Fibroblast of peridontal ligament (primary cell): ENCODE measurements at regions not wholly inside any gene's neighbourhood (a gene's known extent, or its start where the extent isn't known, plus 50 kb on each side); places are given as distances from the start of the nearest gene placed in this dataset.
"Not testable (repeated sequence)": the region's sequence is repeated elsewhere in the genome, so short reads cannot be mapped to it uniquely, and the experiment has no call there.

Source experiments
- DNase-seq: peaks from one replicate; pipeline ENCODE4 v3.0.0-alpha.2; 2010; ENCODE audit errors: extremely low read depth

DNA sequence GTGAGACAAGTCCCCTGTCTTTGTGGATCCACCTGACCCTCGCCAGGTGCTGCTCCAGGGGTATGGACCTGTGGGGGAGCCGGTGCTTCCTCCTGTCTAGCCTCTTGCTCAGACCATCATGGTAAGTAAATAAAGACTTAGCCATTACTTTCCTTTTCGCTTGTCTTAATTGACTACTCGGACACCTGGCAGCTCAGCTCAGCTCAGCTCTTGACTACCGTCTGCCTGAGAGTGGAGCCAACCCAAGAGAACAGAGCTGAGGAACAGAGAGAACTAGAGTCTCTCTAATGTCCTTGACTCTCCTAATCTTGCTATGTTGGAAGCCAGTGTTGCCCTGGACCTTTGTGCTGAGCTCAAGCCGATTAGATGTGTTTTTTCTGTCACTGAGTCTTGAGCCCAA, 170.3 kb upstream of the CXCR4 start:
- no peak for DNase-seq

- DNase-seq, result no peak
Observed at GRCh38 chr2:136286423-136286822, 168.5 kb upstream of the CXCR4 start.

DNA sequence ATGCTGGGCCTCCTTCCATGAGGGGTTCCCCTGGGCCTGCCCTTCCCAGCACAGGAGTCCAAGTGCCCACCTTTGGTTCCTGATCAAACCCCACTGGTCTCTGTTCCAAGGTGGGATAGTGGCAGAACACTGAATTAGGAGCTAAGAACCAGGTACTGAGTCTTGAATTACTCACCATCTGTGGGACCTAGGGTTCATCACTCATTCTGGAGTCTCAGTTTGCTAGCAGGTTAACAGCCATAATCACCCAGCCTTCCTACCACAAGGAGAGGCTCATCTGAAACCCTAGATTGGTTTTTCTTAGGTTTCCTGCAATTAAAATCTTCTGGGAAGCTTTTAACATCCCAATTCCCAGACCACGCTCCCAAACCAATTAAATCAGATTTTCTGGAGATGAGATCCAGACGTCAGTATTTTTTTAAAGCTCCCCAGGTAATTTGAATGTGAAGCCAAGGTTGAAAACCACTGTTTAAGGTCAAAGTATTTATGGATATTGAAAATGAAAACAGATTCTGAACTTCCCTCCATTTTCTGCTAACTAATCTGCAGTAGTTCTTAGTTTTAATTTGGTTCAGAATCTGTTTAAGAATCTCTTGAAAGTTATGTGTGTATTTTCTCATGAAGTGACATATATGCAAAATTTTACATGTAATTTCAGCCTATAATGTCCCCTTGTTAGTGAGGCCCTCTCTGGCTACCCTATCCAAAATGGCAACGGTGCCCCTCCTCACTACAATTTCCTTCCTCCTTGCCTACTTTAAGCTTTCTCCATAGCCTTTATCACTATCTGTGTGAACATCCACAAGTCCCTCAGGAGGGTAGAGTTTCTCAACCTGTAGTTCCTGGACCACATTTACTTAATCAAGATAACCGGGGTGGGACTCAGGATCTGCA, 166.5 kb upstream of the CXCR4 start:
- no peak for DNase-seq

DNA sequence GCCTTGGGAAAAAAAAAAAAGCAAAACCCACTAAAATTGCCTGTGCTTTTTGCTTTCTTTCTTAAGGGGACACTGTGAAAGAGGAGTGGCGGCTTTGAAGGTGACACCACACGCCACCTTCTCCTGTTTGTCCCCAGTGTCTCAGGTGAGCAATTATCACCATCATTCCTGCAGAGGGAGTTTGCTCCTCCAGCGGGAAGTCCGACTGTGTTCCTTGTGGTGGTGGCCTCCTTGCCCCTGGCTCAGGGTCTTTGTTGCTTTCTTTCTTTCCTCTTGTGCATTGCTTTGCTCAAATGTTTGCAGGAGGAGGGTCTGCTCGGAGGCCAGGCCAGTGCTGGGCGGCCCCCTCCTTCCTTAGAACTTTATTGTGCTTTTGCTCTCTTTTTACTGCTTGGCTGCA, 164.3 kb upstream of the CXCR4 start:
- no peak for DNase-seq

DNA sequence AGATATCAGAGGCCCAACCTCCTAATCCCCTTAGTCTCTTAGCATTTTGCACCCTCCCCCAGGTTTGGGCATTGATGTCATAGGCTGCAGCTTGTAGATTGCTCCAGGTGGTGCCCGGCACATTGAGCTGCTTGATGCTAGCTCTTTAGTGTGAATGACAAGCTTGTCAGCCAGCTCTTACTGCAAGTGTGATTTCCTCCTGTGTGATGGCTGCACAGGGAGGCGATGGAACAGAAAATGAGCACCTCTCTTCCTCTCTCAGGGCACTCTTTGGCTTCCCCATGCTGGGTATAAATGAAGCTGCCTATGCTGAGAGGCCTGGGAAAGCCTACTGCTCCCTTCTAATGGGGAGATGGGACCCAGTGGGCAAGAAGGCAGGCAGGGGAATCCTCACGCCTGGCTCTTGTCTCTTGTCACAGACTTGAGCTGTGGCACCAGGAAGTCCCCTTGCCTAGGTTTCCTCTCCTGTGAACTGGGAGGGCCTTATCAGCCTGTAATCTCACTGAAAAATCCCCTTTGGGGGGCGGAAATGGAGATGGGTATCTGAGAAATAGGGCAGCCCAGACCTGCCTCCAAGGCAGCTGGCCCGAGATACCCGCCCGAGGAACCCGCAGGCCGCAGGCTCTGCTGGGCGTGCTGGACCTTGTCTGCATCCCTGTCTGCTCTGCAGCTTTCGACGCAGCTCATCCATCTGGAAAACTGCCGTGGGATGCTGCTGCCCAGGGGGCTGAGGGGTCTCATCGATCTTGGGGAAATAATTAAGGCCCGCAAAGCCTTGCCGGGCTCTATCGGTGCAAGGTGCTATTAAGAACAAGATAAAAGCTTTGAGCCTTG, 163.5 kb upstream of the CXCR4 start:
- DNase-seq, result no peak

GRCh38 chr2:136266346-136266745, 148.4 kb upstream of the CXCR4 start:
- not testable (repeated sequence) for DNase-seq

DNA sequence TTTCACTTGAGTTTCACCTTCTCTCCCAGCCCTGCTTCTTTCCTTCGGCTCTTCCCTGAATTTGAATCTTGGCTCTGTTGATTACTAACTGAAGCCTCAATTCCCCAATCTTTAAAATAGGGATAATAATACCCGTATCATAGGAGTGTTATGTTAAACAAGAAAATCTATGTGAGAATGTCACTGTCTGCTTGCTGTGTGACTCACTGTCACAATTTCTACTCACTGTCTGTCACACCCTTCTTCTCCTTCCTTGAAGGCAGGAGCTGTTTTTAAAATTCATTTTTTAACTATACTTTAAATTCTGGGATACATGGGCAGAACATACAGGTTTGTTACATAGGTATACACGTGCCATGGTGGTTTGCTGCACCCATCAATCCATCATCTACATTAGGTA, 141.6 kb upstream of the CXCR4 start:
- DNase-seq, result no peak

- no peak for DNase-seq
Observed at GRCh38 chr2:136257893-136258292, 139.9 kb upstream of the CXCR4 start.

DNA sequence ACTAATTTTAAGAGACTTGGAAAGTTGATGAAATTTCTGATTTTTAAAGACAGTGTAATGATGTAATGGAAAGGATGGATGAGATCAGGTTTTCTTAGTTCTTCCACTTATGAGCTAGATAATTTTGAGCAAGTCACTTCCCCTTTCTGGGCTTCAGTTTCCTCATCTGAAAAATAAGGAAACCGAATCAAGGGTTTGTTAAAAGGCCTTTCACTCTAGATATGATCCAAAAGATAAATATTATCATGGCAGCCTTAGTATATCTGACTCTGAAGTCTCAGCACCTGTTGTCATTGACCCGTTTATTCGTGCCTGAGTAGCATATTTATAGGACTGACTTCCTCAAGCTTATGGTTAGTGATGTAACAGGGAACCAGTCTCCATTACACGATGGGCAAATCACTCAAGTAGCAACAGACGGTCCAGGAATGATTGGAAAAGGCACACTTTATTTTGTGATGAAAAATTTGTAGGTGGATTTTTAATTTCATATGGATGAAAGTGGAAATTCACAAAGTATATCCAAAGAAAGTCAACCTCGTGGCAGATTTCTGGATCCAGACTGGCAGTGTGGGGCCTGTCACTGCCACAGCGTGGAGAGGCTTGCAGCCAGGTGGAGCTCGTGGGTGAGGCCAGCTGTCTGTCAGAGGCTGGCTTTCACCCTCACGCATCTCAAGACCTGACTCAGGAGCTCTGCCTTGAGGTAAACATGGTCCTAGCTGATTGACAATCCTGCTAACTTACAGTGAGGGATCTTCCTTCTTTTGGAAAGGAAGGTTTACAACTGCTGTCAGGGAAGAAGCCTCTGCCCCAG, 137.9 kb upstream of the CXCR4 start:
- DNase-seq, result no peak

DNA sequence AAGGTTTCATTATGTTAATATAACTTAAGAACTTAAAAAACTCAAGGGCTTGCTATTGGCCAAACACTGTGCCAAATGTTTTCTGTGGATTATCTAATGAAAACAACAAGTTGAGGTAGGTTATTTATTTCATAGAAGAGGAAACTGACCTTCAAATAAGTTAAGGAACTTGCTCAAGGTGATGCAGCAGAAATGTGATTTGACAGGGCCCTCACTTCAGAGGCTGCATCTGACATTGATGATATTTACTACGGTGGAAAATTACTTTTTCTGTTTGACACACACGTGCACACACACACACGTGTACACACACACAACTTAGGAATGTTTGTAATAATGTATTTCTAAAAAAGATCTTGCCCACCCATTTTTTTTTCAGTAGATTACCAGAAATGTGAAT, 137.2 kb upstream of the CXCR4 start:
- no peak for DNase-seq

DNA sequence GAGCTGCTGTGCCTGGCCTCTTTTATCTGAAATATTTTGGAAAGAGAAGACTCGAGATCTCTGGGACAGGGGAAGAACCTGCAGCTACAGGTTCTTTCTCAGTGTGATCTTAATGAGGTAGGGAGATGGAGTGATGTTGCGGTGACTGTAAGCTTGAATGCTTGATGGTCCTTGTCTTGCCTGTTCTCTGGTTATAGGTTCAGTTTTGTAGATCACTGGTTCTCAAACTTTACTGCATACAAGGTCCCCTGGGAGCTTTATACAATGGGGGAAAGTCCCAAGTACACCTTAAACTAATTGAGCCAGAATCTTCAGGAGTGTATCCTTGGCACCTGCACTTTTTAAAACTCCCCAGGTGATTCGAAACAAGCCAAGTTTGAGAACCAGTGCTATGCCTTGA, 136.7 kb upstream of the CXCR4 start:
- DNase-seq, result no peak

DNA sequence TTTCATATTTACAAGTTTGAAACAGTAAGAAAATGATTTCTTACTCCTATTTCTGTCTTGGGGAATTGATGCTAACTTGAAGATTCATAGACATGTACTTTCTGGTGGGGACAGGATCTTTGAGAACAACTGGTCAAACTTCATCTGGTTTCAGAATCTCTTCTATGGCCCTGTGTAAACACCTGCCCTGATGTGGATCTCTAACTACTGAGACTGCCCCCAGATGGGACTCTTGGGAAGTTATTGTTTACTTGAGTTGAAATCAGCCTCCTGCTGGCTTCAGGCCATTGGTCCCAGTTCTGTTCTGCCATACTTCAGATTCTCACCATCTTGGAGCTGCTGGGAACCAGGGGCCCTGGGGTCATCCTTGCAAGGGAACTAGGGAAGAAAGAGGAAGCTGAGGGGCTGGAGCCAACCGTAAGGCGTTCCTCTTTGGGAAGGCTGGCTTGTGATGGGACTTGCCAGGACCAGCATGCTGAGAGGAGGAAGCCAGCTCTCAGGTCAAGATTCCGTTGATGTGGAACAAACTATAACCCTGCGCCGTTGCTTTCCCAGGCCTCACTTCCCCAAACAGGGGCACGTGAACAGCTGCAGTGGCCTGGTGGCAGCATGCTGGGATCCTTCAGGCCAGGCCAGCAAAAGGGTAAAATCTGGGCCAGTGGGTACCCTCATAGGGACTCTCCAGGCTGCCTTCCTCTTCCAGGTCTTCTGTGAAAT, 135.5 kb upstream of the CXCR4 start:
- DNase-seq, result no peak

DNA sequence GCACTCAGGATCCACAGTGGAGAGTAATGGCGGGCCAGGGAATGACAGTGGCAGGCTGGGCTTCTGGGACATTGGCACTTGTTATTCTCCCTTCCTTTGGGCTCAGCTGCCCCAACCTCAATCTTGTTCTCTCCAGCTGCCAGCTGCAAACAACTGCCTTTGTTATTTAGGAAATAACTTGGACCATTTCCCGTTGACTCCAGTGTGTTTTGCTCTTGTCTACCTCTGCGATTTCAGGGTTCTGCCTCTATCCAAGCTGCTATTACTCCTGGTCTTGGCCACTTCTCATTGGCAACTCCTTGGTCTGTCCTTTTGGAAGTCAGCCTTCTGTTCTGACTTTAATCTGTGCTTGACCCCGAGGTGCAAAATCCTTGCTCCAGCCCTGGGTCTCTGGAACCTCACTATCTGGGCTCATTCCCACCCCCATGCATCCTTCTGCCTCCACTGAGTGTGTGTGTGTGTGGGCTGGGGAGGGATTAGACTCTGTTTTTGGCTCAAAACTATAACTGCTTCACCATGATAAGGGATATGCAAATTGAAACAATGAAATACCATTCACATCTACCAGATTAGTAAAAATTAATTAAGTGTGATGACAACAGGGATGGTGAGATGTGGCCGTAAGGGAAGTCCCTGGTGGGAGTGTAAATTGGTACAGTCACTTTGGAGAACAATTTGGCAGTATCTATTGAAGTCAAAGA, 134.1 kb upstream of the CXCR4 start:
- DNase-seq, result no peak

DNA sequence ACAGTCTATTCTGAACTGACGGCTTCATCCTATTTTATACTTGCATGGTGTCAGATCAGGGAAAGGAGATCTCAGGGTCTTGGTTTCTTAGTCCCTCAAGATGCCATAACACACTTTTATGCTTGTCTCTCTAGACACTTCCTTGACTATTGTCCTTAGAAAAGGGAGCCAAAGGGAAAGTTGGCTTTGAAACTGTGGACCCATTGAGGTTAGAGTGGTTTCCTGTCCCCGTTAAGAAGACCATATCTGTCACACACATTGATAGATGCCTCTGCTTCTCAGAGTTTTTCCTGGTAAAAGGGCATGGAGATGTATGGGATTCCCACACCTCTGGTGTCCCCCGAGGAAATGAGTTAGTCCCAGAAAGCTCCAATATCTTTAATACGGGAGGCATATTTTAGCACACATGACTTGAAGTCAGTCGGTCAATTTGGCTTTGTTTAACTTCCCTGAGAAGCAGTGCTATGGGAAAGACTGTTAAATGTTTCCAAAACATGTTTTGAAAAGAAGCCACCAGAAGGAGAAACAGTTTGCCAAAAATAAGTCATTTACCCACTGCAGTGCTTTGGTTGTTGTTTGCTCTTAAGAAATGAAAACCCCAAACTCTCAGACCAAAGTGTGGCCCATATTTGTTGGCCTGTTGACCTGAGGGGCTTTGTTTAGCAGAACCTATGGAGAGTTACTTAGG, 133.4 kb upstream of the CXCR4 start:
- DNase-seq, result no peak

GRCh38 chr2:136250131-136250530, 132.2 kb upstream of the CXCR4 start:
- no peak for DNase-seq

- no peak for DNase-seq
Observed at GRCh38 chr2:136248907-136249306, 131.0 kb upstream of the CXCR4 start.

- DNase-seq, result no peak
Observed at GRCh38 chr2:136248242-136248641, 130.3 kb upstream of the CXCR4 start.

DNA sequence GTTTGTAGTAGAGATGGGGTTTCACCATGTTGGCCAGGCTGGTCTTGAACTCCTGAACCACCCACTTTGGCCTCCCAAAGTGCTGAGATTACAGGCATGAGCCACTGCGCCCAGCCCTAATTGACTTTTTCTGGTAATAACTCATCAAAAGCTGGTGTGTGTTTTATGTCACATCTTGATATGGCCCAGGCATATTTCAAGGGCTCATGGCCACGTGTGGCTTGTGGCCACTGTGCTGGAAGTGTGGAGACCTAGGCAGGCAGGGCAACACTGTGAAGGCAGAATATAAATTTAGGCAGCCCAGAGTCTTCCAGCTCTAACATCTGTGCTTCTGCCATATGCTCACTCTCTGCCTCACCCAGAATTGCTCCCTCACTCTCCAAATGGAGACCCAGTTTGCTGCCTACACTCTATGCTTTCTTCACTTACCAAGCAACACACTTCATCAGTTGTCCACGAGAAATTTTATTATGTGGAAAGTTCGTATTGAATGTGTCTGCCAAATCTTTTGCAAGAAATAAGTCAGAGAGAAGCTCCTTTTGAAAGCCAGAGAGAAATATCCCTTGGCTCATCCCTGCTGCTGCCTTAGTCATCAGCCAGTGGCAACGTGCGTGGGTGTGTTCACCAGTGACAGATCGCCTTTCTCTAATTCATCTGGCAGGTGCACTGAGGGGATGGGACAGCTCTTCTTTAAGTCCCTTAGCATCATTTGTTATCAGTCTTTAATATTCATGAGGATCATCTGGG, 129.4 kb upstream of the CXCR4 start:
- no peak for DNase-seq

GRCh38 chr2:136246086-136246669, 128.2 kb upstream of the CXCR4 start:
- no peak for DNase-seq
